ENCODE measurements at regions not wholly inside any gene's neighbourhood (a gene's known extent, or its start where the extent isn't known, plus 50 kb on each side); places are given as distances from the start of the nearest gene placed in this dataset.

- no peak for TF ChIP-seq CTCF (conservative IDR thresholded peaks at IDR 0.05; ENCODE audit: low read depth in 2 of 2)
- TF ChIP-seq REST (IDR thresholded peaks at IDR 0.05; ENCODE audit: unreplicated experiment) = no peak
- TF ChIP-seq POLR2AphosphoS5 (IDR thresholded peaks at IDR 0.05; ENCODE audit: low read depth) = no peak
- no peak for TF ChIP-seq ETS1 (IDR thresholded peaks at IDR 0.05)
- no peak for TF ChIP-seq STAT1 (IDR thresholded peaks at IDR 0.05; ENCODE audit: unreplicated experiment)
- no peak for TF ChIP-seq EZH2 (IDR thresholded peaks at IDR 0.05; ENCODE audit: low read depth, unreplicated experiment)
- no peak for TF ChIP-seq CREB1 (CRISPR knock-in tag; IDR thresholded peaks at IDR 0.05; ENCODE audit: low read depth)
- TF ChIP-seq EZH2phosphoT487 (IDR thresholded peaks at IDR 0.05; ENCODE audit: unreplicated experiment) = no peak
- TF ChIP-seq JUNB (IDR thresholded peaks at IDR 0.05; ENCODE audit: unreplicated experiment) = no peak
- TF ChIP-seq ZNF114 (CRISPR knock-in tag; IDR thresholded peaks at IDR 0.05) = no peak
- TF ChIP-seq NANOG (IDR thresholded peaks at IDR 0.05; ENCODE audit: borderline replicate concordance) = no peak
These were observed 901.7 kb downstream of the KCNJ2 start for GRCh38 chr17:71071041-71071440.

Data from GM23338 (cell line).